Mesenchymal stem cell (in vitro differentiated cells and primary cell): ENCODE measurements at regions not wholly inside any gene's neighbourhood (a gene's known extent, or its start where the extent isn't known, plus 50 kb on each side); places are given as distances from the start of the nearest gene placed in this dataset.

Source experiments
- DNase-seq: peaks from one replicate; pipeline ENCODE4 v3.0.0-alpha.2; 2013
- H2AFZ ChIP-seq: one replicate; pipeline ENCODE4 v1.6.1; 2013; ENCODE audit warnings: low read depth, mild to moderate bottlenecking, control low read depth, inconsistent platforms, low read length, moderate library complexity
- H2AK5ac ChIP-seq: 2 replicates; pipeline ENCODE4 v1.6.1; 2013; ENCODE audit warnings: low read length, moderate library complexity, mild to moderate bottlenecking, inconsistent platforms; ENCODE audit not compliant: severe bottlenecking
- H2BK120ac ChIP-seq: one replicate; pipeline ENCODE4 v1.6.1; 2013; ENCODE audit warnings: low read depth, mild to moderate bottlenecking, inconsistent platforms, low read length, moderate library complexity
- H2BK12ac ChIP-seq, 2 experiments: one replicate each; pipeline ENCODE4 v1.6.1; 2013; ENCODE audit warnings: inconsistent platforms in 2 of 2, low read length in 2 of 2, mild to moderate bottlenecking in 2 of 2, moderate library complexity in 2 of 2, control low read depth in 1 of 2
- H2BK15ac ChIP-seq: one replicate; pipeline ENCODE4 v1.6.1; 2013; ENCODE audit warnings: mild to moderate bottlenecking, low read depth, inconsistent platforms; ENCODE audit not compliant: poor library complexity, severe bottlenecking
- H2BK5ac ChIP-seq: 2 replicates; pipeline ENCODE4 v1.6.1; 2013; ENCODE audit warnings: low read depth, mild to moderate bottlenecking, low read length, control low read depth, inconsistent platforms; ENCODE audit not compliant: poor library complexity, severe bottlenecking
- H3K14ac ChIP-seq, 2 experiments: one replicate each; pipeline ENCODE4 v1.6.1; 2013; ENCODE audit warnings: inconsistent platforms in 2 of 2, low read length in 2 of 2, control low read depth in 1 of 2, mild to moderate bottlenecking in 1 of 2, moderate library complexity in 1 of 2
- H3K18ac ChIP-seq, 2 experiments: one replicate each; pipeline ENCODE4 v1.6.1; 2013; ENCODE audit warnings: inconsistent platforms in 2 of 2, low read length in 2 of 2, control low read depth in 1 of 2, low read depth in 1 of 2, mild to moderate bottlenecking in 1 of 2
- H3K23ac ChIP-seq, 2 experiments: one replicate each; pipeline ENCODE4 v1.6.1; 2013; ENCODE audit warnings: inconsistent platforms in 2 of 2, low read length in 2 of 2, mild to moderate bottlenecking in 2 of 2, moderate library complexity in 2 of 2, control low read depth in 1 of 2
- H3K27ac ChIP-seq: 2 replicates; pipeline ENCODE4 v1.5.1; 2013; ENCODE audit warnings: mild to moderate bottlenecking, moderate library complexity, low read length, control low read depth, inconsistent platforms; ENCODE audit not compliant: poor library complexity, severe bottlenecking
- H3K27me3 ChIP-seq, 2 experiments: 2 replicates each; pipeline versions ENCODE4 v1.6.1 to v1.7.0; 2013; ENCODE audit warnings: low read length in 2 of 2, mild to moderate bottlenecking in 2 of 2, moderate library complexity in 2 of 2, control low read depth in 1 of 2, inconsistent platforms in 1 of 2; ENCODE audit not compliant: control insufficient read depth in 1 of 2, insufficient read depth in 1 of 2
- H3K36me3 ChIP-seq, 2 experiments: 2 replicates each; pipeline versions ENCODE4 v1.6.1 to v1.7.0; 2013; ENCODE audit warnings: low read length in 2 of 2, control low read depth in 1 of 2, inconsistent platforms in 1 of 2, low read depth in 1 of 2, mild to moderate bottlenecking in 1 of 2; ENCODE audit not compliant: insufficient read depth in 2 of 2, control insufficient read depth in 1 of 2
- H3K4ac ChIP-seq, 2 experiments: one replicate each; pipeline ENCODE4 v1.6.1; 2013; ENCODE audit warnings: inconsistent platforms in 2 of 2, low read length in 2 of 2, mild to moderate bottlenecking in 2 of 2, moderate library complexity in 2 of 2, control low read depth in 1 of 2, low read depth in 1 of 2
- H3K4me1 ChIP-seq: 2 replicates; pipeline ENCODE4 v1.6.1; 2013; ENCODE audit warnings: low read depth, low read length, control low read depth; ENCODE audit not compliant: control insufficient read depth, insufficient read depth
- H3K4me2 ChIP-seq: 2 replicates; pipeline ENCODE4 v1.6.1; 2013; ENCODE audit warnings: low read length, mild to moderate bottlenecking, inconsistent platforms; ENCODE audit not compliant: poor library complexity, severe bottlenecking
- H3K4me3 ChIP-seq, 2 experiments: 2 replicates each; pipeline versions ENCODE4 v1.5.1 to v1.7.0; 2013; ENCODE audit warnings: low read length in 2 of 2, mild to moderate bottlenecking in 2 of 2, control low read depth in 1 of 2, low read depth in 1 of 2; ENCODE audit not compliant: insufficient read depth in 1 of 2
- H3K79me1 ChIP-seq: replicated peaks from 2 replicates; pipeline ENCODE4 v1.6.1; 2013; ENCODE audit warnings: mild to moderate bottlenecking, control low read depth, low read length, inconsistent platforms; ENCODE audit not compliant: poor library complexity, severe bottlenecking
- H3K9ac ChIP-seq: 2 replicates; pipeline ENCODE4 v1.7.0; 2013; ENCODE audit warnings: mild to moderate bottlenecking, low read length, moderate library complexity
- H3K9me3 ChIP-seq: 2 replicates; pipeline ENCODE4 v1.7.0; 2013; ENCODE audit warnings: mild to moderate bottlenecking, low read length; ENCODE audit not compliant: control insufficient read depth
- H4K8ac ChIP-seq: one replicate; pipeline ENCODE4 v1.6.1; 2013; ENCODE audit warnings: inconsistent platforms, mild to moderate bottlenecking, low read length, moderate library complexity
- H4K91ac ChIP-seq: one replicate; pipeline ENCODE4 v1.6.1; 2013; ENCODE audit warnings: mild to moderate bottlenecking, low read length, inconsistent platforms
- WGBS: methylation state at CpG from one replicate; pipeline ENCODE4 v1.1.7; 2013; ENCODE audit warnings: mixed read lengths; 5-methylcytosine and 5-hydroxymethylcytosine counted together

DNA sequence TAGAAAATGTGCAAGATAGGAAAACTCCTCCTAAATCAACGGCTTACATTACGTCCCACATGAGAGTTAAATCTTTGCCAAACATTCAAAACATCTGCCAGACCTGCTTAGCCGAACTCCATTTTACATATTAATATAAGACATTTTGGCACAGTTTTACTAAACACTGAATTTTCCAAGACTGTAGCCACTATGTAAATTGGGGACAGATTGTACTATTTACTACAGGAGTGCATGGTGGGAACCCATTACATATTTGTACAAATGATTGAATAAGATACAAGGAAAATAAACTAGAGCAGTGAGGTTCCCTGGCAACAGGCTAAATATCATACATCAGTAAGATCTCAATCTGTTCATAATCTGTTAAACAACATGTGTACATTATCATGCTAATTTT lies 1234.4 kb downstream of the KCNT2 start:
- H2BK12ac ChIP-seq = no peak overlapping the region
- no peak overlapping the region for H2BK15ac ChIP-seq
- H4K91ac ChIP-seq = no peak overlapping the region
- H3K79me1 ChIP-seq = no peaks in the 10 kb centered on the region
- H2AK5ac ChIP-seq = no peak overlapping the region
- H4K8ac ChIP-seq = no peak overlapping the region
- no peak overlapping the region for H2AFZ ChIP-seq
- DNase-seq = no peak
- H3K4me3 ChIP-seq = no peak overlapping the region
- H3K27ac ChIP-seq = no peak overlapping the region
- 83% methylated on average over 2 of the region's 3 CpGs for WGBS
- no peaks in the 10 kb centered on the region for H3K4me1 ChIP-seq
- H3K9ac ChIP-seq = no peak overlapping the region
- no peak overlapping the region for H2BK120ac ChIP-seq
- no peak overlapping the region for H3K18ac ChIP-seq
- no peak overlapping the region for H3K14ac ChIP-seq
- no peak overlapping the region for H3K4ac ChIP-seq
- no peaks in the 10 kb centered on the region for H3K27me3 ChIP-seq
- H3K23ac ChIP-seq = no peak overlapping the region
- H3K9me3 ChIP-seq = no peaks in the 10 kb centered on the region
- H2BK5ac ChIP-seq = no peak overlapping the region
- H3K36me3 ChIP-seq = no peaks in the 10 kb centered on the region
- H3K4me2 ChIP-seq = no peak overlapping the region

DNA sequence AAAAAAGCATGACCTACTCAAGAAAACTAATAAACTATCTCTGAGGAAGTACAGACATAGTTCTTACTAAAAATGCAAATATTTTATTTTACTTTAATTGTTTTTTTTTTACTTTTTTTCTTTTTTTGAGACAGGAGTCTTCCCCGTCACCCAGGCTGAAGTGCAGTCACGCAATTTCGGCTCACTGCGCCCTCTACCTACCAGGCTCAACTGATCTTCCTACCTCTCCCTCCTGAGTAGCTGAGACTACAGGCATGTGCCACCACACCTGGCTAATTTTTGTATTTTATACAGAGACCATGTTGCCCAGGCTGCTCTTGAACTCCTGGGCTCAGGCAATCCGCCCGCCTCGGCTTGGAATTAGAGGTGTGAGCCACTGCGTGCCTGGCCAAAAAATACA lies 1263.1 kb downstream of the KCNT2 start:
- Histone ChIP-seq H3K4me1 (no peaks in the 10 kb centered on the region), H2BK120ac (no peak overlapping the region), H3K14ac (no peak overlapping the region), H4K8ac (no peak overlapping the region), H3K4me3 (no peak overlapping the region), H3K9ac (no peak overlapping the region), H3K23ac (no peak overlapping the region), H3K18ac (no peak overlapping the region), H3K9me3 (no peaks in the 10 kb centered on the region), H3K4ac (no peak overlapping the region), H2BK15ac (no peak overlapping the region), H3K79me1 (no peaks in the 10 kb centered on the region), H2AK5ac (no peak overlapping the region), H3K36me3 (no peaks in the 10 kb centered on the region), H3K27ac (no peak overlapping the region), H4K91ac (no peak overlapping the region), H3K4me2 (no peak overlapping the region), H2BK12ac (no peak overlapping the region), H2BK5ac (no peak overlapping the region), H3K27me3 (no peaks in the 10 kb centered on the region), H2AFZ (no peak overlapping the region)
- WGBS = 34% methylated on average over 8 of the region's 8 CpGs
- no peak for DNase-seq

DNA sequence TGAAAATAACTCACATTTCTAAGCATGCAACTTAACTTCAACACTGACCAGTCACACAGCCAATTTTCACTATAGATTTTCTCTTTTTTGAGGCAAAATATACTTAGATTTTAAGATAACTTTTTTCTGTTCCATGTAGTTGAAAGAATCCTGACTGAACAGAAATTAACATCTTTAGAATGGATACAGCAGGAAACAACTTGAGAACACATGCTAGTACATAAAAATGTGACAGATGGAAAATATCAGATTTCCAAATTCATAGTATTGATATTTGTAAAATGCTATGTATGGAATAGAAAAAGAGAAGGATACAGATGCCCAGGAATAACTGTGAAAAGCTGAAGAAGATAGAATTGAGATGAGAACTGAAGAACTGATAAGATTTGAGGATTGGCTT lies 1270.6 kb downstream of the KCNT2 start:
- no peak overlapping the region for H2BK5ac ChIP-seq
- no peak overlapping the region for H2BK12ac ChIP-seq
- no peak overlapping the region for H2BK15ac ChIP-seq
- no peak for DNase-seq
- no peak overlapping the region for H3K14ac ChIP-seq
- H2BK120ac ChIP-seq = no peak overlapping the region
- no peaks in the 10 kb centered on the region for H3K4me1 ChIP-seq
- H3K4ac ChIP-seq = no peak overlapping the region
- H2AFZ ChIP-seq = no peak overlapping the region
- H3K4me2 ChIP-seq = no peak overlapping the region
- no peak overlapping the region for H3K9ac ChIP-seq
- H3K18ac ChIP-seq = no peak overlapping the region
- no peak overlapping the region for H3K23ac ChIP-seq
- H3K36me3 ChIP-seq = no peaks in the 10 kb centered on the region
- no peak overlapping the region for H3K27ac ChIP-seq
- no peaks in the 10 kb centered on the region for H3K79me1 ChIP-seq
- no peaks in the 10 kb centered on the region for H3K9me3 ChIP-seq
- H2AK5ac ChIP-seq = no peak overlapping the region
- no peak overlapping the region for H4K91ac ChIP-seq
- H3K4me3 ChIP-seq = no peak overlapping the region
- H4K8ac ChIP-seq = no peak overlapping the region
- H3K27me3 ChIP-seq = no peaks in the 10 kb centered on the region

DNA sequence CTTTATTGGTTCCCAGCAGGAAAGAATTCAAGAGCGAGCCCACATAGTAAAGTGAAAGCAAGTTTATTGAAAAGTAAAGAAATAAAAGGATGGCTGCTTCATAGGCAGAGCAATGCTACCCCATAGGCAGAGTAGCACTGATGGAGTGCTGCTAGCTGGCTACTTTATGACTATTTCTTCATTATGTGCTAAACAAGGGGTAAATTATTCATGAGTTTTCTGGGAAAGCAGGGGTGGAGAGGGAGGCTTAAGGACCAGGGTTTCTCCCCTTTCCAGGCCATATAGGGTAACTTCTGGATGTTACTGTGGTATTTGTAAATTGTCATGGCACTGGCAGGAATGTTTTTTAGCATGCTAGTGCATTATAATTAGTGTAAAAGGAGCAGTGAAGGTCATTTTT lies 1271.4 kb downstream of the KCNT2 start:
- no peak overlapping the region for H3K4ac ChIP-seq

More for the DNA sequence above, 1271.4 kb downstream of the KCNT2 start:
- Histone ChIP-seq H4K91ac (no peak overlapping the region), H2BK15ac (no peak overlapping the region), H3K27me3 (no peaks in the 10 kb centered on the region), H3K23ac (no peak overlapping the region), H3K27ac (no peak overlapping the region), H3K4me1 (no peaks in the 10 kb centered on the region), H3K9me3 (no peaks in the 10 kb centered on the region), H3K9ac (no peak overlapping the region), H3K18ac (no peak overlapping the region), H2BK12ac (no peak overlapping the region), H2AK5ac (no peak overlapping the region), H3K79me1 (no peaks in the 10 kb centered on the region), H3K14ac (no peak overlapping the region), H3K4me3 (no peak overlapping the region), H3K4me2 (no peak overlapping the region), H3K36me3 (no peaks in the 10 kb centered on the region), H2BK5ac (no peak overlapping the region), H4K8ac (no peak overlapping the region), H2AFZ (no peak overlapping the region), H2BK120ac (no peak overlapping the region)
- DNase-seq = no peak
- WGBS = 55% methylated on average over 1 of the region's 1 CpG
